Caco-2 (cell line): ENCODE measurements at regions not wholly inside any gene's neighbourhood (a gene's known extent, or its start where the extent isn't known, plus 50 kb on each side); places are given as distances from the start of the nearest gene placed in this dataset.

Experiments
- BruUV-seq: library from RNA; stranded (reverse); fragments of 400-500 nt; replicated peaks from 2 replicates; lab custom pipeline; 2021; lab: Mats Ljungman, UMichigan
- CTCF ChIA-PET: fragments of 300-600 bp; sonication (Branson Sonifier 250); formaldehyde crosslinking; loops from one replicate; lab custom pipeline; 2022; ENCODE audit warnings: antibody characterized with exemption; lab: Charles Lee
- POLR2A ChIA-PET: fragments of 300-600 bp; sonication (Branson Sonifier 250); formaldehyde crosslinking; loops from one replicate; lab custom pipeline; 2022; ENCODE audit warnings: antibody characterized with exemption; lab: Charles Lee
- DNase-seq, 2 experiments: peaks; one replicate each; pipeline versions ENCODE4 v3.0.0 to v3.0.0-alpha.2; 2020 to 2022
- H3K27me3 ChIP-seq: replicated peaks from 2 replicates; pipeline ENCODE4 v1.6.0; 2011; ENCODE audit warnings: low read length; ENCODE audit not compliant: control insufficient read depth, insufficient read depth
- H3K36me3 ChIP-seq: 2 replicates; pipeline ENCODE4 v1.5.1; 2011; ENCODE audit warnings: low read length; ENCODE audit not compliant: control insufficient read depth, insufficient read depth
- H3K4me1 ChIP-seq: fragments of 250-450 bp; sonication (Bioruptor Pico); 2 replicates; pipeline ENCODE4 v1.5.1; 2020; ENCODE audit warnings: mild to moderate bottlenecking
- H3K4me3 ChIP-seq: 2 replicates; pipeline ENCODE4 v1.5.1; 2011; ENCODE audit warnings: low read depth, mild to moderate bottlenecking, control low read depth, low read length
- H3K9me3 ChIP-seq: fragments of 250-450 bp; sonication (Bioruptor Pico); 2 replicates; pipeline ENCODE4 v1.5.1; 2020; ENCODE audit warnings: mild to moderate bottlenecking, moderate library complexity
- H3K27ac Mint-ChIP-seq: one replicate; pipeline ENCODE4 v1.8.0; 2022; ENCODE audit warnings: mixed read lengths; ENCODE audit not compliant: unreplicated experiment
- H3K27me3 Mint-ChIP-seq: one replicate; pipeline ENCODE4 v1.8.0; 2022; ENCODE audit warnings: mixed read lengths; ENCODE audit not compliant: insufficient read depth, unreplicated experiment
- H3K36me3 Mint-ChIP-seq: one replicate; pipeline ENCODE4 v1.8.0; 2022; ENCODE audit warnings: mild to moderate bottlenecking, mixed read lengths; ENCODE audit not compliant: insufficient read depth, unreplicated experiment
- H3K4me1 Mint-ChIP-seq: one replicate; pipeline ENCODE4 v1.8.0; 2022; ENCODE audit warnings: low read depth, mixed read lengths; ENCODE audit not compliant: unreplicated experiment
- H3K4me3 Mint-ChIP-seq: one replicate; pipeline ENCODE4 v1.8.0; 2022; ENCODE audit warnings: mild to moderate bottlenecking, moderate library complexity, mixed read lengths; ENCODE audit not compliant: unreplicated experiment
- H3K9me3 Mint-ChIP-seq: one replicate; pipeline ENCODE4 v1.8.0; 2022; ENCODE audit warnings: mixed read lengths; ENCODE audit not compliant: unreplicated experiment
- CTCF ChIP-seq, 2 experiments: fragments of 200-600 bp in 1 of 2; IDR thresholded peaks; 1 replicate in 1 of 2; 2 replicates in 1 of 2; pipeline versions ENCODE4 v1.5.1 to v1.8.0; 2011 to 2022; ENCODE audit warnings: antibody characterized with exemption in 1 of 2, control low read depth in 1 of 2, inconsistent platforms in 1 of 2, low read depth in 1 of 2, low read length in 1 of 2, mild to moderate bottlenecking in 1 of 2, moderate library complexity in 1 of 2; ENCODE audit not compliant: insufficient read depth in 1 of 2, severe bottlenecking in 1 of 2, unreplicated experiment in 1 of 2
- intact Hi-C: fragments of 100-400 bp; cut with micrococcal nuclease; formaldehyde crosslinking; loops from one replicate; pipeline ENCODE4 v1.10.0; 2022; ENCODE audit not compliant: unreplicated experiment

DNA sequence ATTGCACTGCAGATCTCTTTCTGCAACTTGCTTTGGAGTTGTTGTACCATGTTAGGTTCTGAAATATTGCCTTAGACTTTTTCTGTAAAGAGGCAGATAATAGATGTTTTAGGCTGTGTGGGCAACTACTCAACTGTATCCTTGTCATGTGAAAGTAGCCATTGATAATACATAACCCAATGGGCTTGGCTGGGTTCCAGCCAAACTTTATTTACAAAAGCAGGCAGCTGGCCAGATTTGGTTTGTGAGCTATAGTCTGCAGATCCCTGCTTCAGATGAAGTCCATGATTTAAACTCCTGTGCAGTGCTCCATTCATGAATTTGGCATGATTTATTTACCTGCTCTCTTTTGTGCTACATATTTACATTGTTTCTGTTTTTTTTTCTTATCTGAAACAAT is 300.4 kb downstream of the IRX2 start:
- Mint-ChIP-seq H3K27ac (no peak overlapping the region), H3K4me1 (no peaks in the 10 kb centered on the region), H3K4me3 (no peak overlapping the region), H3K9me3 (no peaks in the 10 kb centered on the region), H3K27me3 (peaks cover 5% of the 10 kb centered on the region), H3K36me3 (no peaks in the 10 kb centered on the region)
- Histone ChIP-seq H3K4me3 (no peak overlapping the region), H3K36me3 (no peaks in the 10 kb centered on the region), H3K4me1 (no peaks in the 10 kb centered on the region), H3K27me3 (no peaks in the 10 kb centered on the region), H3K9me3 (no peaks in the 10 kb centered on the region)
- intact Hi-C loops = no loop called here
- ChIA-PET CTCF (no interaction called here), POLR2A (no interaction called here)
- no peak for DNase-seq
- BruUV-seq = no TSS peak
- TF ChIP-seq CTCF (IDR thresholded peaks at IDR 0.05; ENCODE audit: insufficient read depth in 1 of 2, low read depth in 1 of 2, low read length in 1 of 2, severe bottlenecking in 1 of 2, unreplicated experiment in 1 of 2) = no peak

DNA sequence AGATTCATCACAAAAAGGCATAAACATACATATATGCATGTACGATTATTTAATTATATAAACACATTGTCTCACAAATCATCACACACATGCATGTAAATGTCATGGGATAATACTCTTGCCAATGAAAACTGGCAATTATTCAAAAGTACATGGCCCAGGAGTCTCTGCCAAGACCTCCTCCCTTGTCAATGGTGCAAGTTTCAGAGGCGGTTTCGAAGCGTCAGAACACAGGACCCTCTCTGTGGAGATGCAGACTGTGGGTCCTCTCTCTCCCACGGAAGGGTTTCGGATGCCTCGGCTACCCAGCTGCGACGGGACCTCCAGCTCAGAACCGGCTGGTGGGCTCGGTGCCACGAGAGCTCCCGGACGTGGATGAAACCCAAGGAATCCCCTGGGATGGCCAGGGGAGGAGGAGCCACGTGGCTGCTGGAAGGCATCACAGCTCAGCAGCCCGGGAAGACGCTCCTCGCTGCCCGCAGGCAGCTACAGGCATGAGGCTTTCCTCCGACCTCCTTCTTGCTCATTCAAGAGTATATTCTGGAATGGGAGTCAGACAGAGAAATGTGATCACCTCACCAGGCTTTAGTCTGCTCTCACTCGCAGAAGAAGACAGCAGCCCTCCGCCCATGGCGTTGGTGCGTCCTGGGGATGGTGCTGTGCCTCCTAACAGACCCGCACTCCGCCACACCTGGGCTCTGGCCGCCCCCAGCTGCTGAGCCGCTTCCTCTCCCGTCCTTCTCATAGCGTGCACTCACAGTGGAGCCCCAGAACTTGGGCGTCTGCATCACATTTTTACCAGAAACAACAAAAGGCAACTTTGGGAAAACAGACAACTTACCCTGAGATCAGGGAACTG is 308.8 kb downstream of the IRX2 start:
- Histone ChIP-seq H3K4me3 (no peak overlapping the region), H3K9me3 (no peaks in the 10 kb centered on the region), H3K4me1 (no peaks in the 10 kb centered on the region), H3K36me3 (no peaks in the 10 kb centered on the region), H3K27me3 (no peaks in the 10 kb centered on the region)
- no peaks in the 10 kb centered on the region for H3K36me3 Mint-ChIP-seq
- H3K27me3 Mint-ChIP-seq = peaks cover 4% of the 10 kb centered on the region
- H3K27ac Mint-ChIP-seq = no peak overlapping the region
- POLR2A ChIA-PET = no interaction called here
- intact Hi-C loops = no loop called here
- CTCF ChIA-PET = no interaction called here
- no peaks in the 10 kb centered on the region for H3K4me1 Mint-ChIP-seq
- TF ChIP-seq CTCF (IDR thresholded peaks at IDR 0.05; ENCODE audit: insufficient read depth in 1 of 2, low read depth in 1 of 2, low read length in 1 of 2, severe bottlenecking in 1 of 2, unreplicated experiment in 1 of 2) = no peak
- no peak for DNase-seq
- BruUV-seq = no TSS peak
- H3K9me3 Mint-ChIP-seq = no peaks in the 10 kb centered on the region
- no peak overlapping the region for H3K4me3 Mint-ChIP-seq

DNA sequence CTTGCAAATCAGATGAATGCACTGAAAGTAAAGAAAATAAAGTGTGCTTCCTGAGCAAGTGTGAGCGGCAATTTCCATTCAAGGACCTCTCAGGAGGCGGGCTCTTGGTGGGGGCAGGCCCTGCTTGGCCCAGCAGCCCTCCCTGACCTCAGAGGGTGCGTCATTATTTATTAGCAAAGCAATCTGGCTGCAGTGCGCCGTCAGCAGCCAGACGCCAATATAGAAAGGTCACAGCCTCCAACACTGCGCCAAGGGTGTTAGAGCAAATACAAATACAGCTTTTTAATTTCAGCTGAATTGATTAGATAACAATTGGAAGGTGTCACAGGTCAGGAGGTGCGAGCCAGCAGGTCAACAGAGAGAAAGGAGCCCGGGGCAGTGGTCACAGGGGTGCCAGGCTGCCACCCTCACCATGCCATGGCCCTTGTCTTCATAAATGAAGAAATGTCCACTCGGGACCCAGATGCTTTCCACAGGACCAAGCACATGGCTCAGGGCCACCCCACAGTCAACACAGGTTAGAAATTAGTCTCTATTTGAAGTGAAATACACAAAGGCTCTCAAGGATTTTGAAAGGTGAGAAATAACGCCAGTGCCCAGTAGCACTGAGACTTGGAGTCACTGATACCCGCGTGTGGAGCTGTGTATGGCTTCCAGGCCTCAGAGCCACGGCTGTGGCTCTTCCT is 309.8 kb downstream of the IRX2 start:
- Histone ChIP-seq H3K27me3 (no peaks in the 10 kb centered on the region), H3K9me3 (no peaks in the 10 kb centered on the region), H3K4me3 (no peak overlapping the region), H3K36me3 (no peaks in the 10 kb centered on the region), H3K4me1 (no peaks in the 10 kb centered on the region)
- ChIA-PET POLR2A (no interaction called here), CTCF (no interaction called here)
- peaks cover 4% of the 10 kb centered on the region for H3K27me3 Mint-ChIP-seq
- no peak overlapping the region for H3K4me3 Mint-ChIP-seq
- no peak for TF ChIP-seq CTCF (IDR thresholded peaks at IDR 0.05; ENCODE audit: insufficient read depth in 1 of 2, low read depth in 1 of 2, low read length in 1 of 2, severe bottlenecking in 1 of 2, unreplicated experiment in 1 of 2)
- intact Hi-C loops = no loop called here
- no peaks in the 10 kb centered on the region for H3K36me3 Mint-ChIP-seq
- DNase-seq = no peak
- BruUV-seq = no TSS peak
- no peak overlapping the region for H3K27ac Mint-ChIP-seq
- H3K4me1 Mint-ChIP-seq = no peaks in the 10 kb centered on the region
- no peaks in the 10 kb centered on the region for H3K9me3 Mint-ChIP-seq
